Motor neuron (in vitro differentiated cells): ENCODE measurements at regions not wholly inside any gene's neighbourhood (a gene's known extent, or its start where the extent isn't known, plus 50 kb on each side); places are given as distances from the start of the nearest gene placed in this dataset.
A peak's percentile ranks its signal among the peaks of the same experiment; 100 is the strongest.

ENCODE experiments used
- ATAC-seq, 8 experiments: fragments of 200-7000 bp; cut with Tn5 transposase; replicated peaks in 6 of 8; 2 replicates each; pipeline ENCODE4 v1.8.0; 2021; ENCODE audit warnings: mild to moderate bottlenecking in 8 of 8, moderate library complexity in 8 of 8
- H3K27ac ChIP-seq, 2 donors: fragments of 250-450 bp; sonication (Bioruptor Pico); 2 replicates each; pipeline ENCODE4 v1.9.0; 2021; ENCODE audit warnings: antibody characterized with exemption in 2 of 2, mild to moderate bottlenecking in 2 of 2, moderate library complexity in 1 of 2
- H3K4me1 ChIP-seq, 2 donors: fragments of 250-450 bp; sonication (Bioruptor Pico); replicated peaks in 1 of 2; 2 replicates each; pipeline ENCODE4 v1.6.1; 2021; ENCODE audit warnings: antibody characterized with exemption in 2 of 2, mild to moderate bottlenecking in 2 of 2, moderate library complexity in 1 of 2
- H3K4me3 ChIP-seq, 5 donors: fragments of 250-450 bp; sonication (Bioruptor Pico); 2 replicates each; pipeline ENCODE4 v1.9.0; 2021; ENCODE audit warnings: antibody characterized with exemption in 5 of 5, mild to moderate bottlenecking in 5 of 5, moderate library complexity in 4 of 5
- WGBS, 10 experiments: fragments of 450-650 bp; shearing (Covaris generic); methylation state at CpG; one replicate each; pipeline ENCODE4 v1.0.0; 2022; 5-methylcytosine and 5-hydroxymethylcytosine counted together
- in situ Hi-C, 9 experiments: fragments of 400-800 bp; cut with MboI; loops; one replicate each; pipeline ENCODE4 v1.15.0; 2021; ENCODE audit warnings: low sequenced_read_pairs in 9 of 9, low pct_unique_long_range_greater_than_20kb in 2 of 9; ENCODE audit not compliant: unreplicated experiment in 9 of 9

DNA sequence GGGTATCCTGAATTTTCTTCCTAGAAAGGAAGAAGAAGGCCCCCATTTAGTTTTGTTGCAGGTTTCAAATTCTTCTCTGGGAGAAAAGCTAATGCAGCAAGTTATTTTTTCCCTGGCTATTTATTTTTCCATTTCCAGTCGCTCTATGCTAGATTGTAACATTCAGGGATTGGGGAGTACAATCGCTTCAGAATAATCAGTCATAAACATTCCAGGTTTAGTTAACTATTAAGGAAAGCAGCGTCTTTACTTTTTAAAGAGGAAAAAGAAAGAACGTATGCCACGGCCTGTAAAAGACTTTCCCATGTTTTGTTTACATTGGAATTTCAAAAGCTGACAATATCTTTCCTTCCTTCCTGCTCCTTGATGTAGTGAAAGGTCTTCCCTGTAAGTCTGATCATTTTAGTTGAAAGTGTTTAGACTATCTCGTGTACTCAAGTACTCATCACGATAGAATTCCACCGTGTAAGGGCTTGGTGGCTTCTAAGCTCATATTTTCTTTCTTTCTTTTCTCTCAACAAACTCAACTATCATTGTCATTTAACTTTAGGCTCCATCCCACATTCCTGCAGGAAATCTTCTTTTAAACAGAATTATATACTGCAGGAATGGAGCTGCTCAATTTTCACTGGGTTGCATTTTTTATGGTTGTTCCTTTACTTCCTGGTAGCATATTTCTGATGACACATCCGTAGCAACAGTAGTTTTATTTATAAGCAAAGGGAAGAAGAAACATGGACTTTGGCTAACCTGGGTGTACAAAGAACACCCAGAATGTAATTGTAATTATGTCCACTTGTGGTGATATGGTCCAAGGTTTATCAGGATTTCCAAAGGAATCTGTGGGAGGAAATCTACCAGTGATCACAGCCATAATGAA lies 213.1 kb upstream of the FAT1 start:
- peak in 3 of 8 experiments; percentile 49 to 73 (median 71) for ATAC-seq
- Histone ChIP-seq H3K4me3 (no peak overlapping the region), H3K27ac (no peak overlapping the region), H3K4me1 (peaks cover 7 to 12% of the 10 kb centered on the region in 2 donors)
- WGBS, 10 experiments: 13 to 91% (median 82%) methylated on average over 3 to 9 of the region's 9 CpGs
- in situ Hi-C loops: loop anchor here in 2 of 9 experiments (25.0 kb wide), 1 partner anchor 199 kb away; no protein-coding TSS in a partner anchor

DNA sequence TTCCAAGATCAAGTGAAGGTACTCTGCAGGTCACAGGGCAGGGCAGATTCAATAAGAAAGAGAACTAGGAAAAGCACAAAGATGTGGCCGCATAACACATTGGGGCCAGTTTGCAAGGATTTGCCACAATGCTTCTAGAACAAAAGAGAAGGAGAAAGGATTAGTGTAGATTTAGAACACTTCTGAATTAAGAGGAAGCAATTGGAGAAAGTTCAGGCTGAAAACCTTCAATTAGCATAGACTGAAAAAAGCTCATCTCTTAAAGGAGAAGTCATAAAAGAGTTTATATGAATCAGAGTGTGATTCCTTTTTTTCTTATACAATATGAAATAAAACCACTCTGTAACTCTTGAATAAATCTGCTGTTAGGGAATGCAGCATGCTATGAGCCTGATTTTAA lies 215.6 kb upstream of the FAT1 start:
- Histone ChIP-seq H3K4me1 (peaks cover 0 to 9% of the 10 kb centered on the region in 2 donors), H3K4me3 (no peak overlapping the region), H3K27ac (no peak overlapping the region)
- ATAC-seq: no peak
- WGBS, 10 experiments: 57 to 100% (median 100%) methylated on average over 1 of the region's 1 CpG; no CpG with 5 or more reads in 3 of the 10 experiments
- in situ Hi-C loops: loop anchor here in 2 of 9 experiments (25.0 kb wide), 1 partner anchor 202 kb away; no protein-coding TSS in a partner anchor

DNA sequence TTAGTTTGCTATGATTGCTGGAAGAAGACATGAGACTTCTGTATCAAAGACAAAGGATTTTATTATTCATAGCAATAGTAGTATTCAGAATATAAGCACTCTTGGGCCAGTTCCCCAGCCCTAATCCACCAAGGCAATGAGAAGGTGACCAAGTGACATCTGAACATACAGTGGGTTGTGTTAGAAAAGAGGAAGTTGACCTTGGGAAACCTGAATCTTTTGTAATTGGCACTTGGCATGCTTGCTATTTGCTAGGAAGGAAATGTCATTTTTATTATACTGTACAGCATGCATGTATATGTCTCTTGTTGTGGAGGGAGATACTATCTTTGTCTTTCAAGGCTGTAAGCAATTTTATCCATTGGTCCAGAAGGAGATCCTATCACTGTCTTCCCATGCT lies 216.1 kb upstream of the FAT1 start:
- no peak for ATAC-seq
- no peak overlapping the region for H3K27ac ChIP-seq
- no peak overlapping the region for H3K4me3 ChIP-seq
- in situ Hi-C loops: loop anchor here in 2 of 9 experiments (25.0 kb wide), 1 partner anchor 202 kb away; no protein-coding TSS in a partner anchor
- peaks cover 0 to 9% of the 10 kb centered on the region in 2 donors for H3K4me1 ChIP-seq

DNA sequence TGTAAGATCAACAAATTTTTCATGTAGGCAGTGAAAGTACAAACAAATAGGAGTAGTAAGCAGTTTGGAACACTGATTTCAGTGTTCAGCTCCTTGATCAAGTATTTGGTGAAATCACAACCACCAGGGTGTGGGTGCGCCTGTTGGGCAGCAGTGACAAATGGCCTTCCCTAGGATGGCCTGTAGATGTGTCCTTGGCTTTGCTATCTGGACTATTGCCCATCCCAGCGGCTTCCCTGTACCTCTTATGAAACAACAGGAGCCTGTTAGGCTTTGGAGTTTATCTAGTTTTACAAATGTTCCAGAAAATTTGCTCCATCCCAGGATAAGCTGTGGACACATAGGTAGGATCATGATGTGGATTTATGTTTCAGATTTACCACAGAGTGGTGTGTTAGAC lies 216.8 kb upstream of the FAT1 start:
- WGBS, 10 experiments: 42 to 100% (median 100%) methylated on average over 1 to 2 of the region's 2 CpGs; no CpG with 5 or more reads in 4 of the 10 experiments
- no peak overlapping the region for H3K27ac ChIP-seq
- peaks cover 0 to 9% of the 10 kb centered on the region in 2 donors for H3K4me1 ChIP-seq
- in situ Hi-C loops: loop anchor here in 2 of 9 experiments (25.0 kb wide), 1 partner anchor 203 kb away; no protein-coding TSS in a partner anchor
- ATAC-seq: no peak
- H3K4me3 ChIP-seq: no peak overlapping the region

DNA sequence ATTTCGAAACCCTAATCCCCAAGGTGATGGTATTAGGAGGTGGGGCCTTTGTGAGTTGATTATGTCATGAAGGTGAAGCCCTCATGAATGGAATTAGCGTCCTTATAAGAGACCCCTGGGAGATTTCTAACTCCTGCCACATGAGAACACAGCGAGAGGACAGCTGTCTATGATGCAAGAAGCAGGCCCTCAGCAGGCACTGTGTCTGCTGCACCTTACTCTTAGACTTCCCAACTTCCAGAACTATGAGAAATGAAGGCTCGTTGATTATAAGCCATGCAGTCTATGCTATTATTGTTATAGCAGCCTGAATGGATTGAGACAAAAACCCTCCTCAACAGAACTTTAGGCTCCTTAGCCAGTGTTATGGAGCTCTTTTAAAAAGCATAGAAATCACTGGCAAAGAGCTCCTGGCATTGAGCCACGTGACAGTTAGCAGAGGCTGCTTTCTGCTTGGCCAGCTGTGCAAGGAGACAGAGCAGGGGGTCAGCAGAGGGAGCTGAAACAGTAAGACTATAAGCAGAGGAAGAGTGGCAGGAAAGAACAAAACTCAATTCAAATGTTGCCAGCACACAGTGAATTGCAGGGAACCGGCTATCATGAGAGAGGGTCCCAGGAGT lies 219.2 kb upstream of the FAT1 start:
- peak in 5 of 8 experiments; percentile 68 to 80 (median 76) for ATAC-seq
- in situ Hi-C loops: loop anchor here in 2 of 9 experiments (25.0 kb wide), 1 partner anchor 206 kb away; no protein-coding TSS in a partner anchor
- 22 to 80% (median 56%) methylated on average over 1 to 5 of the region's 6 CpGs; no CpG with 5 or more reads in 2 of the 10 experiments for WGBS, 10 experiments
- Histone ChIP-seq H3K27ac (no peak overlapping the region), H3K4me1 (peaks cover 0 to 9% of the 10 kb centered on the region in 2 donors), H3K4me3 (no peak overlapping the region)

DNA sequence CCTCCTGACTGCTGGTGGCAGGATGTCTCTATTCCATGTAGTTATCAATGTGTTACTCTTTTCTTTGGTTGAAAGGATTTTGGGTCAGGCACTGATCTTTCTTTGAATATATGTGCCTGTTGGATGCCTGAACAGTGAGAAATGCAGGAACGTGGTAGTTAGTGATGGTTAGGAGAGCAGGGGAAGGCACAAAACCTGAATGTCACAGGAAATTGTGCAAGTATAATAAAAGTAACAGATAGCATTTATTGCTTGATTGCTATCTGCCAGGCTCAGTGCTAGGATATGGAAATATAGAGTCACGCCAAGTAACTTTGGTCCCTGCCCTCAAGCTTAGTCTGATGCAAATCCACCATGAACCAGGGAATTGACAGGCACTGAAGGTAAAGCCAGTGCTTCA lies 219.8 kb upstream of the FAT1 start:
- in situ Hi-C loops: loop anchor here in 2 of 9 experiments (25.0 kb wide), 1 partner anchor 206 kb away; no protein-coding TSS in a partner anchor
- ATAC-seq: no peak
- Histone ChIP-seq H3K4me1 (peaks cover 1 to 10% of the 10 kb centered on the region in 2 donors), H3K4me3 (no peak overlapping the region), H3K27ac (no peak overlapping the region)
- WGBS, 10 experiments: 50 to 100% (median 86%) methylated on average over 1 to 2 of the region's 2 CpGs; no CpG with 5 or more reads in 3 of the 10 experiments

DNA sequence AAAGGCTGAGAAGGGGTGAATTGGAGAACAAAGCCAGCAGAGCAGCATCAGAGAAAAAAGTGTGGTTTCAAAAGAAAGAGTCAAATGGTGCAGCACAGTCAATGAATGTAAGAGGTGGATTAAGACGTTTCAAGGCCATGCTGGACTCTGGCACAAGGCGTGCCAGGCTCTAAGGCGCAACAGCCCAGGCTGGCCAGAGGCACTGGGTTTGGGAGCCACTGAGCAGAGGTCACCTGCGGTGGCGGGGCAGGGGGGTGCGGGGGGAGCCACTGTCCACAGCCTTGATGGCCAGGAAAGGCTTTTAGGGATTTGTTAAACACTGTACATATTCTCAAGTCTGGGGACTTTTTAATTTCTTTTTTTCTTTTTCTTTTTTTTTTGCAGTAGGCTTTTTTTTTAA lies 222.5 kb upstream of the FAT1 start:
- peak in 4 of 8 experiments; percentile 7 to 22 (median 17) for ATAC-seq
- no peak overlapping the region for H3K4me3 ChIP-seq
- in situ Hi-C loops: loop anchor here in 2 of 9 experiments (25.0 kb wide), 1 partner anchor 209 kb away; no protein-coding TSS in a partner anchor
- H3K27ac ChIP-seq: no peak overlapping the region
- 40 to 100% (median 87%) methylated on average over 1 to 3 of the region's 6 CpGs; no CpG with 5 or more reads in 5 of the 10 experiments for WGBS, 10 experiments
- peaks cover 6 to 14% of the 10 kb centered on the region in 2 donors for H3K4me1 ChIP-seq

DNA sequence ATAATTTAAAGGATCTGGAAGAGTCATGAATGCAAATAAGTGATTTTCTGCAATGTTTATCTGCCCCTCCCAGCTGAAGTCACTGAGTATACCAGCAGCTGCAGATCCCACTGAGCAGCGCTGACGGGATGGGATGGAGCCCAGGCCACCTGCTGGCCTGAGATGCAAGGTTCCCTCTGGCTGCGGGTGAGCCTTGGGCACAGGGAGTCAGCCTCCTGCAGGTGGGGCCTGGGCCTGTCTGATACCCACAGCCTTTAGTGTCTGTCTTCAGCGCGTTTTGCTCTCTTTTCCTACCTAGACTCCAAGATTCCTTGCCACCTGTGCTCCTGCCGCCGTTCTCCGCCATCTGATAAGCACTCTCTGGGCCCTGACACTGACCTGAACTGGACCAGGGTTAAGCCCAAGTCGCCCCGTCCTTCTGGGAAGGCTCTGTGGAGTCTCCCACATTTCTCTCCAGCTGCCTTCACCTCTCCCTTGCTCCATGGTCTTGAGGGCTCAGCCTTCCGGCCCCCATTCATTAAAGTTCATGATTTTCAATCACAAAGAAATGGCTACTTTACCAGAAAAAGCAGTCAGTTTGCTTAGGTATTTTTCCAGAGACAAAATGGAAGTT lies 223.1 kb upstream of the FAT1 start:
- H3K27ac ChIP-seq: no peak overlapping the region
- 63 to 100% (median 88%) methylated on average over 1 to 7 of the region's 11 CpGs for WGBS, 10 experiments
- peak; percentile 84 to 98 (median 90) for ATAC-seq
- H3K4me1 ChIP-seq: peaks cover 6 to 14% of the 10 kb centered on the region in 2 donors
- H3K4me3 ChIP-seq: no peak overlapping the region
- in situ Hi-C loops: loop anchor here in 2 of 9 experiments (25.0 kb wide), 1 partner anchor 209 kb away; no protein-coding TSS in a partner anchor

DNA sequence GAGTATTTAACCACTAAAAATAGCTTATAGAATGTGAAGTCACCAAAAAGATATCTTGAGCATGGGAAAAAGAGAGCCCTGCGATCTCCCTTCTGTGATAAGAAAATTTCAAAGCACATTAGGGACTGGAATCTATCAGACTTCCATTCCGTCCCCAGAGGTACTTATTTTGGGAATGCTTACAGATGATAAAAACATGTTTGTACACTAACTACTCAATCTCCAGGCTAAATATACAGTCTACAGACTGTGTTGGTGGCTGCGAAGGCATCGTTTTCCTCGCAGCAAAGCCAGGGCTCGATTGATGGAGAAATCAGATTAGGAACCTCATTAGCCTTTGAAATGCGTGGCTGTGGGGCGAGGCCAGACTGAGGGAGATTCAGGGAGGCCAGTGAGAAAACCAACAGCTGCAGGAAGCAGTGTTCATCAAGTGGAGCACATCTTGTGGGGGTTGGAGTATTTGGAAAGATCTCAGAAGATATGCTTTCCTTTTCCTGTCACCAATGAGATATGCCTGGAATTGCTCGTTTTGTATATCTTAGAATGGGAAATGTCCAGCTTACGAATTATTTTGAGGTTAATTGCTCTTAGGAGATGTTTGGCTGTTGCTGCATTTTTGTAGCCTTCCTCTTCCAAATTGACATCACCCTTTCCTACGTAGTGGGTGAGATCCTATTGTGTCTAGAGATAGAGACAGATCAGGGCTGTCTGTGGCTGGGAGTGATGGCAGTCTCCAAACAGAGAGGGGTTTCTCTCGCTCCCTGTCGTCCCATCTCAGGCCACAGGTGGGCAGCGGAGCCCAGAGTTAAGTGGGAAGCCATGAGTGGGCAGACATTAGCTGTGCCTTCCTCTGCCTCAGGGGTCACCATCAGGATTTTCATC lies 224.9 kb upstream of the FAT1 start:
- no peak overlapping the region for H3K27ac ChIP-seq
- ATAC-seq: peak in 7 of 8 experiments; percentile 14 to 80 (median 44)
- 14 to 68% (median 45%) methylated on average over 1 to 10 of the region's 14 CpGs; no CpG with 5 or more reads in 2 of the 10 experiments for WGBS, 10 experiments
- in situ Hi-C loops: loop anchor here in 2 of 9 experiments (25.0 kb wide), 1 partner anchor 211 kb away; no protein-coding TSS in a partner anchor
- no peak overlapping the region for H3K4me3 ChIP-seq
- peaks cover 5 to 6% of the 10 kb centered on the region in 2 donors for H3K4me1 ChIP-seq

DNA sequence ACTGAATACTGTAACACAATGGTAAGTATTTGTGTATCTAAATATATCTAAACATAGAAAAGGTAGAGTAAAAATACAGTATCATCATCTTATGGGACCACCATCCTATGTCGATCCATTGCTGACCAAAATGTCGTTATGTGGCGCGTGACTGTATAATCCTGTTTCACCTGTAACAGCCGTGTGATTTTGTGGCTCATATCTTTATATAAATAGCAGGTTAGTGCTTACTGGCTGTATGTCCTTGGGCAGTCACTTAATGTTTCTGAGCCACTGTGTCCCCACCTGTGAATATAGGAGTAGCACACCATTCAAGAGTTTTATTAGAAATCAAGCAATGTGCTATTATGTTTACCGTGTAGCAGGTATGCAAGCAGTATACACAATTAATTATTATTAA lies 226.2 kb upstream of the FAT1 start:
- H3K4me1 ChIP-seq: peaks cover 5 to 6% of the 10 kb centered on the region in 2 donors
- no peak for ATAC-seq
- H3K27ac ChIP-seq: no peak overlapping the region
- H3K4me3 ChIP-seq: no peak overlapping the region
- WGBS, 10 experiments: 75 to 100% (median 82%) methylated on average over 1 to 6 of the region's 6 CpGs; no CpG with 5 or more reads in 3 of the 10 experiments
- in situ Hi-C loops: loop anchor here in 2 of 9 experiments (25.0 kb wide), 1 partner anchor 213 kb away; no protein-coding TSS in a partner anchor

DNA sequence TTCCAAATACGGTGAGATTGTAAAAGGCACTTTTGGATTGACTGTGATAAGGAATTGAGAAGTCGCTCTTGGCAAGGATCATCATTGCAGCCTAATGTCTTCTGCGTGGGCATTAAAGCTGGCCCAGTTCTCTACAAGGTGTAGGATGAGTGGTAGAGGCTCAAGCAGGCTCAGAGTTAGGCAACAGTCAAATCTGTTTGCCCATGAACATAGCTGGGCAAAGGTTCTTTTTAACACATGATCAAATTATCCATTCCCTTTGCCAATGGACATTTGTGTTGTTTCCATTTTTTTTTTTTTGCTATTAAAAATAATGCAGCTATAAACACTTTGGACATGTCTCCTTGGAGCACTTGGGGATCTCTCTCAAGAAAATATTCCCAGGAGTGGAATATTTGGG lies 229.1 kb upstream of the FAT1 start:
- ATAC-seq: no peak
- Histone ChIP-seq H3K4me1 (peaks cover 5 to 6% of the 10 kb centered on the region in 2 donors), H3K27ac (no peak overlapping the region), H3K4me3 (no peak overlapping the region)
- in situ Hi-C loops: no loop called here
- 38 to 100% (median 87%) methylated on average over 1 to 3 of the region's 3 CpGs; no CpG with 5 or more reads in 2 of the 10 experiments for WGBS, 10 experiments
